Smooth muscle cell (in vitro differentiated cells): ENCODE measurements at regions not wholly inside any gene's neighbourhood (a gene's known extent, or its start where the extent isn't known, plus 50 kb on each side); places are given as distances from the start of the nearest gene placed in this dataset.

ENCODE experiments used
- DNase-seq: peaks from one replicate; lab custom pipeline; 2025; ENCODE audit not compliant: unreplicated experiment; lab: John Stamatoyannopoulos, UW
- H2AFZ ChIP-seq: fragments of 200-600 bp; sonication (generic); 2 replicates; pipeline ENCODE4 v1.6.0; 2016; ENCODE audit warnings: antibody characterized with exemption, low read depth, mild to moderate bottlenecking
- H3F3A ChIP-seq: fragments of 200-600 bp; sonication (generic); 2 replicates; pipeline ENCODE4 v1.6.0; 2017; ENCODE audit warnings: antibody characterized with exemption, low read depth
- H3K27ac ChIP-seq: fragments of 200-600 bp; sonication (generic); 2 replicates; pipeline ENCODE4 v1.5.1; 2016; ENCODE audit warnings: low read depth, mild to moderate bottlenecking
- H3K27me3 ChIP-seq: fragments of 200-600 bp; sonication (generic); 2 replicates; pipeline ENCODE4 v1.6.1; 2016; ENCODE audit warnings: low read depth, mild to moderate bottlenecking
- H3K36me3 ChIP-seq: fragments of 200-600 bp; sonication (generic); 2 replicates; pipeline ENCODE4 v1.5.1; 2016; ENCODE audit warnings: low read depth
- H3K4me1 ChIP-seq: fragments of 200-600 bp; sonication (generic); 2 replicates; pipeline ENCODE4 v1.5.1; 2016; ENCODE audit warnings: low read depth
- H3K4me2 ChIP-seq: fragments of 200-600 bp; sonication (generic); 2 replicates; pipeline ENCODE4 v1.6.0; 2016; ENCODE audit warnings: mild to moderate bottlenecking
- H3K4me3 ChIP-seq: fragments of 200-600 bp; sonication (generic); 2 replicates; pipeline ENCODE4 v1.5.1; 2016; ENCODE audit warnings: mild to moderate bottlenecking
- H3K79me2 ChIP-seq: fragments of 200-600 bp; sonication (generic); 2 replicates; pipeline ENCODE4 v1.6.0; 2016; ENCODE audit warnings: low read depth, mild to moderate bottlenecking
- H3K9ac ChIP-seq: fragments of 200-600 bp; sonication (generic); 2 replicates; pipeline ENCODE4 v1.6.0; 2016; ENCODE audit warnings: low read depth
- H3K9me3 ChIP-seq: fragments of 200-600 bp; sonication (generic); replicated peaks from 2 replicates; pipeline ENCODE4 v1.5.1; 2016; ENCODE audit warnings: low read depth
- H4K20me1 ChIP-seq: fragments of 200-600 bp; sonication (generic); 2 replicates; pipeline ENCODE4 v1.6.0; 2016; ENCODE audit warnings: low read depth
- WGBS: methylation state at CpG from one replicate; pipeline ENCODE4 v1.1.7; 2016; ENCODE audit warnings: low lambda C conversion rate; 5-methylcytosine and 5-hydroxymethylcytosine counted together
- TF ChIP-seq, protein P1 (sequence below): fragments of 200-600 bp; sonication (generic); IDR thresholded peaks from 2 replicates; pipeline ENCODE4 v1.5.1; 2017; ENCODE audit warnings: borderline replicate concordance, mild to moderate bottlenecking, antibody characterized with exemption; ENCODE audit not compliant: insufficient read depth, poor library complexity, severe bottlenecking

DNA sequence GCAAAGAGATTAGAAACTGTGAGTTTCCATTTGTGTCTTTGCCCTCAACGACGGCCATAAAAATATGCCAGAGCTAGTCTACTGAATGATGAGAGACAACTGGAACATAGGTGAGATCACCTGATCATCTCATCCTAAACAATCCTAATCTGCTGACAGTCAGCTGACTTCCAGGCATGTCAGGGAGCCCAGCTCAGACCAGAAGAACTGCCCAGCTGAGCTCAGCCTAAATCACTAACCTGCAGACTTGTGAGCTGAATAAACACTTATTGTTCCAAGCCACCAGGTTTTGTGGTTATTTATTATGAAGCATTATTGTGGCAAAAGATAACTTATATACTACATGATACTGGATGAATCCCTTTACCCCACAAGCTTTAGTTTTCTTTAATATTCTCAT lies 118.9 kb upstream of the PLEKHG7 start:
- Histone ChIP-seq H4K20me1 (no peaks in the 10 kb centered on the region), H3K4me1 (no peaks in the 10 kb centered on the region), H3K9ac (no peak overlapping the region), H2AFZ (no peak overlapping the region), H3K27me3 (no peaks in the 10 kb centered on the region), H3K36me3 (no peaks in the 10 kb centered on the region), H3F3A (no peaks in the 10 kb centered on the region), H3K9me3 (no peaks in the 10 kb centered on the region), H3K27ac (no peak overlapping the region), H3K79me2 (no peaks in the 10 kb centered on the region), H3K4me3 (no peak overlapping the region), H3K4me2 (no peak overlapping the region)
- TF ChIP-seq, protein P1, sequence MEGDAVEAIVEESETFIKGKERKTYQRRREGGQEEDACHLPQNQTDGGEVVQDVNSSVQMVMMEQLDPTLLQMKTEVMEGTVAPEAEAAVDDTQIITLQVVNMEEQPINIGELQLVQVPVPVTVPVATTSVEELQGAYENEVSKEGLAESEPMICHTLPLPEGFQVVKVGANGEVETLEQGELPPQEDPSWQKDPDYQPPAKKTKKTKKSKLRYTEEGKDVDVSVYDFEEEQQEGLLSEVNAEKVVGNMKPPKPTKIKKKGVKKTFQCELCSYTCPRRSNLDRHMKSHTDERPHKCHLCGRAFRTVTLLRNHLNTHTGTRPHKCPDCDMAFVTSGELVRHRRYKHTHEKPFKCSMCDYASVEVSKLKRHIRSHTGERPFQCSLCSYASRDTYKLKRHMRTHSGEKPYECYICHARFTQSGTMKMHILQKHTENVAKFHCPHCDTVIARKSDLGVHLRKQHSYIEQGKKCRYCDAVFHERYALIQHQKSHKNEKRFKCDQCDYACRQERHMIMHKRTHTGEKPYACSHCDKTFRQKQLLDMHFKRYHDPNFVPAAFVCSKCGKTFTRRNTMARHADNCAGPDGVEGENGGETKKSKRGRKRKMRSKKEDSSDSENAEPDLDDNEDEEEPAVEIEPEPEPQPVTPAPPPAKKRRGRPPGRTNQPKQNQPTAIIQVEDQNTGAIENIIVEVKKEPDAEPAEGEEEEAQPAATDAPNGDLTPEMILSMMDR, result no peak
- no peak for DNase-seq
- 98% methylated on average over 2 of the region's 2 CpGs for WGBS

DNA sequence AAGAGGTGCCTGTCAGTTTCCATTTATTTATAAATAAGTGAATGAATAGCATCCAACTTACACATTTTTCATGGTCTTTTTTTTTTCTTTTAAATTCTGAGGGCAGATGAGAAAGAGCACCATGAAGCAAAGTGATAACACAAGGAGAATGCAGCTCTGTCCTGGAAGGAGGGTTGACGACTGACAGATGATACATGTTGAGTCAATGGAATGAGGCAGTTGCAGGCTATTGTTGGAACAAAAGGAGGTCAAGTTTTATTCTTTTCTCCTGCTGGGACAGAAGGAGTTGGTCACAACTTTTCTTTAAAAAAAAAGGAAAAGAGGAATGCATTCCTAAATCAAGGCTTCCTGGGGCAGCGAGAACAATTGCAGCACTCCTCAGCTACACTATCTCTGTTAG lies 119.9 kb upstream of the PLEKHG7 start:
- Histone ChIP-seq H3K79me2 (no peaks in the 10 kb centered on the region), H3K9me3 (no peaks in the 10 kb centered on the region), H2AFZ (peak overlapping the region; percentile 43), H3K36me3 (no peaks in the 10 kb centered on the region), H3K4me1 (no peaks in the 10 kb centered on the region), H3K27ac (no peak overlapping the region), H3K4me2 (no peak overlapping the region), H3K9ac (no peak overlapping the region), H3F3A (no peaks in the 10 kb centered on the region), H4K20me1 (no peaks in the 10 kb centered on the region), H3K4me3 (no peak overlapping the region), H3K27me3 (no peaks in the 10 kb centered on the region)
- WGBS, result 69% methylated on average over 2 of the region's 2 CpGs
- DNase-seq, result no peak
- TF ChIP-seq, protein P1, result no peak

DNA sequence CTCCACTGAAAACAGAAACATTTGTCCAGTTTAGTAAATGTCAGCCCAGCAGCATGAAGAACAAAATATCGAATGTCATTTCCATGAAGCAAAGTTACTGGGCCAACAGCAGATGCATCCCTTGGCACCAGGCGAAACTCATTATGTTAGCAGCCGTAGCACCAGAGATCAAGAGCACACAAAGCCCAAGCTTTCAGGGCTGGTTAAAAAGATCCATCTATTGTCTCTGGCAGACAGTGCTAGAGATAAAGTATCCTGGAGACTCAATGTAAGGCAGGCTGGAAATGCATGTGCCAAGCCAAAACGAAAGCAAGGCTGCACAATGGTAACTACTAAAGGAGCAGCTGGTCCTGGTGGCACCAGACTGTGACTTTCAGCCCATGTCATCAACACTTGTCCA lies 120.3 kb upstream of the PLEKHG7 start:
- H3K79me2 ChIP-seq, result no peaks in the 10 kb centered on the region
- no peaks in the 10 kb centered on the region for H3K9me3 ChIP-seq
- H3K27me3 ChIP-seq, result no peaks in the 10 kb centered on the region
- TF ChIP-seq, protein P1, result no peak
- no peak overlapping the region for H3K4me2 ChIP-seq
- H3K4me1 ChIP-seq, result no peaks in the 10 kb centered on the region
- DNase-seq, result no peak
- no peak overlapping the region for H3K4me3 ChIP-seq
- H3K36me3 ChIP-seq, result no peaks in the 10 kb centered on the region
- H3F3A ChIP-seq, result no peaks in the 10 kb centered on the region
- no peak overlapping the region for H3K9ac ChIP-seq
- no peak overlapping the region for H2AFZ ChIP-seq
- WGBS, result 89% methylated on average over 4 of the region's 4 CpGs
- H3K27ac ChIP-seq, result no peak overlapping the region
- H4K20me1 ChIP-seq, result no peaks in the 10 kb centered on the region

DNA sequence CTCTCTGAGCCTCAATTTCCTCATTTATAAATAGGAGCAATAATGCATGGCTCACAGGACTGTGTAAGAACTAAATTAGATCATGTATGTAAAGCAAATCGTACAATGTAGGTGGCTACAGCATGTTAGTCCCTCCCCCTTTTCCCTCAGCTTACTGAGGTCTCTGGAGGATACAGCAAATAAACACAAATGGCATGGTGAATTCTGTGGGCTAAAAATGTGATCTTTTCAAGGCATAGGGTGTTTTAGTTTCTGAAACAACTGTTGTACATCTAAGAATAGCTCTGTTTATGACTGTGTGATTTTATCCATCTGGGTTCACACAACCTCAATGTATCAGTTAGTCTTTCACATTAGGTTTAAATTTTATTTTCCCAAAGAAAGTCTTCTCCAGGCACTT lies 121.2 kb upstream of the PLEKHG7 start:
- Histone ChIP-seq H3K36me3 (no peaks in the 10 kb centered on the region), H3F3A (no peaks in the 10 kb centered on the region), H3K9ac (no peak overlapping the region), H2AFZ (no peak overlapping the region), H3K9me3 (no peaks in the 10 kb centered on the region), H3K4me1 (no peaks in the 10 kb centered on the region), H3K4me3 (no peak overlapping the region), H3K4me2 (no peak overlapping the region), H3K27ac (no peak overlapping the region), H3K27me3 (no peaks in the 10 kb centered on the region), H3K79me2 (no peaks in the 10 kb centered on the region), H4K20me1 (no peaks in the 10 kb centered on the region)
- TF ChIP-seq, protein P1, result no peak
- no peak for DNase-seq
- WGBS, result 83% methylated on average over 1 of the region's 1 CpG
